H1 (cell line): ENCODE measurements at regions not wholly inside any gene's neighbourhood (a gene's known extent, or its start where the extent isn't known, plus 50 kb on each side); places are given as distances from the start of the nearest gene placed in this dataset.
A peak's percentile ranks its signal among the peaks of the same experiment; 100 is the strongest.

ENCODE experiments used
- CTCF ChIA-PET: fragments of 300-600 bp; sonication (Branson Sonifier 250); formaldehyde crosslinking; loops from one replicate; lab custom pipeline; 2021; ENCODE audit not compliant: partially characterized antibody; lab: Charles Lee
- POLR2A ChIA-PET: fragments of 300-600 bp; sonication (Branson Sonifier 250); formaldehyde crosslinking; loops from one replicate; lab custom pipeline; 2021; ENCODE audit warnings: inconsistent platforms; ENCODE audit not compliant: partially characterized antibody; lab: Charles Lee
- DNase-seq, 2 experiments: peaks; one replicate each; pipeline versions ENCODE4 v3.0.0 to v3.0.0-alpha.2; 2010 to 2022; ENCODE audit warnings: low spot score in 2 of 2, low read depth in 1 of 2, mixed read lengths in 1 of 2
- FAIRE-seq: peaks from 2 replicates; lab custom pipeline; 2011; peaks lifted over from hg19 to GRCh38; lab: Jason Lieb, UNC
- H2AFZ ChIP-seq: 2 replicates; pipeline ENCODE4 v1.8.1; 2012; ENCODE audit warnings: low read length, inconsistent platforms
- H2AK5ac ChIP-seq: 2 replicates; pipeline ENCODE4 v1.6.1; 2013; ENCODE audit warnings: low read depth, low read length
- H2BK120ac ChIP-seq: replicated peaks from 2 replicates; pipeline ENCODE3; 2013; ENCODE audit warnings: low read depth, low read length, inconsistent platforms
- H2BK12ac ChIP-seq: 2 replicates; pipeline ENCODE4 v1.6.1; 2013; ENCODE audit warnings: low read depth, low read length
- H2BK15ac ChIP-seq: 2 replicates; pipeline ENCODE4 v1.6.1; 2013; ENCODE audit warnings: low read length
- H2BK20ac ChIP-seq: 2 replicates; pipeline ENCODE4 v1.6.1; 2013; ENCODE audit warnings: low read length
- H2BK5ac ChIP-seq: 2 replicates; pipeline ENCODE4 v1.6.1; 2013; ENCODE audit warnings: low read depth, low read length
- H3K14ac ChIP-seq: 2 replicates; pipeline ENCODE4 v1.6.1; 2013; ENCODE audit warnings: inconsistent platforms; ENCODE audit not compliant: insufficient read length
- H3K18ac ChIP-seq: 2 replicates; pipeline ENCODE4 v1.6.1; 2013; ENCODE audit warnings: low read length; ENCODE audit errors: extremely low read depth
- H3K23ac ChIP-seq: 2 replicates; pipeline ENCODE4 v1.6.1; 2013; ENCODE audit warnings: inconsistent platforms; ENCODE audit not compliant: insufficient read length
- H3K23me2 ChIP-seq: 2 replicates; pipeline ENCODE4 v1.6.1; 2013; ENCODE audit warnings: low read depth, low read length
- H3K27ac ChIP-seq: 2 replicates; pipeline ENCODE4 v1.6.1; 2011; ENCODE audit warnings: low read depth, low read length, inconsistent platforms
- H3K27me3 ChIP-seq, 4 experiments: replicated peaks in 1 of 4; 1 replicate in 1 of 4; 2 replicates in 3 of 4; pipeline versions ENCODE4 v1.6.1 to v1.8.1; 2011 to 2013; ENCODE audit warnings: low read length in 3 of 4, mild to moderate bottlenecking in 3 of 4, inconsistent platforms in 2 of 4, mixed read lengths in 2 of 4, moderate library complexity in 1 of 4; ENCODE audit not compliant: control insufficient read depth in 3 of 4, insufficient read depth in 3 of 4; ENCODE audit errors: extremely low read depth in 1 of 4
- H3K36me3 ChIP-seq, 4 experiments: 2 replicates each; pipeline versions ENCODE4 v1.6.1 to v1.8.1; 2011 to 2013; ENCODE audit warnings: mild to moderate bottlenecking in 4 of 4, low read length in 3 of 4, moderate library complexity in 2 of 4, control low read depth in 1 of 4, inconsistent platforms in 1 of 4; ENCODE audit not compliant: insufficient read depth in 4 of 4, control insufficient read depth in 2 of 4
- H3K4ac ChIP-seq: replicated peaks from 2 replicates; pipeline ENCODE3; 2013; ENCODE audit warnings: low read length, low read depth, mixed read lengths, inconsistent platforms; ENCODE audit not compliant: insufficient read length
- H3K4me1 ChIP-seq, 4 experiments: replicated peaks in 1 of 4; 1 replicate in 1 of 4; 2 replicates in 3 of 4; pipeline versions ENCODE4 v1.6.1 to v1.8.1; 2011 to 2013; ENCODE audit warnings: low read length in 3 of 4, inconsistent platforms in 2 of 4, mixed read lengths in 1 of 4; ENCODE audit not compliant: insufficient read depth in 4 of 4, control insufficient read depth in 3 of 4
- H3K4me2 ChIP-seq, 2 experiments: 2 replicates each; pipeline versions ENCODE4 v1.6.1 to v1.8.1; 2011 to 2013; ENCODE audit warnings: low read depth in 2 of 2, low read length in 2 of 2, control low read depth in 1 of 2, inconsistent platforms in 1 of 2, mild to moderate bottlenecking in 1 of 2; ENCODE audit not compliant: insufficient read depth in 1 of 2
- H3K4me3 ChIP-seq, 4 experiments: fragments of 200-600, 300-600 bp in 1 of 4; sonication (generic), shearing (Covaris generic), sonication (Bioruptor Twin) in 1 of 4; 2 replicates each; pipeline versions ENCODE4 v1.5.1 to v1.8.1; 2011 to 2016; ENCODE audit warnings: low read length in 4 of 4, low read depth in 3 of 4, control low read depth in 2 of 4, inconsistent platforms in 2 of 4, mild to moderate bottlenecking in 2 of 4, mixed read lengths in 1 of 4, moderate library complexity in 1 of 4; ENCODE audit not compliant: insufficient read depth in 2 of 4; ENCODE audit errors: extremely low read depth in 1 of 4
- H3K56ac ChIP-seq: replicated peaks from 2 replicates; pipeline ENCODE3; 2013; ENCODE audit warnings: low read depth, mild to moderate bottlenecking, mixed read lengths, low read length, inconsistent platforms; ENCODE audit not compliant: insufficient read length
- H3K79me1 ChIP-seq: 2 replicates; pipeline ENCODE4 v1.6.1; 2013; ENCODE audit warnings: low read depth, low read length, control low read depth
- H3K79me2 ChIP-seq, 2 experiments: 2 replicates each; pipeline versions ENCODE4 v1.6.1 to v1.8.1; 2012 to 2013; ENCODE audit warnings: low read length in 2 of 2, mild to moderate bottlenecking in 2 of 2, inconsistent platforms in 1 of 2; ENCODE audit not compliant: insufficient read depth in 2 of 2, control insufficient read depth in 1 of 2
- H3K9ac ChIP-seq, 4 experiments: replicated peaks in 1 of 4; 1 replicate in 1 of 4; 2 replicates in 3 of 4; pipeline versions ENCODE4 v1.6.1 to v1.8.1; 2011 to 2013; ENCODE audit warnings: low read depth in 3 of 4, low read length in 3 of 4, control low read depth in 2 of 4, mild to moderate bottlenecking in 2 of 4, moderate library complexity in 2 of 4, inconsistent platforms in 1 of 4; ENCODE audit errors: extremely low read depth in 1 of 4
- H3K9me3 ChIP-seq, 2 experiments: 2 replicates each; pipeline versions ENCODE4 v1.6.1 to v1.8.1; 2012 to 2013; ENCODE audit warnings: mild to moderate bottlenecking in 2 of 2, moderate library complexity in 2 of 2, control low read depth in 1 of 2, inconsistent platforms in 1 of 2, low read depth in 1 of 2, low read length in 1 of 2, mixed read lengths in 1 of 2; ENCODE audit not compliant: insufficient read depth in 2 of 2
- H4K20me1 ChIP-seq, 2 experiments: replicated peaks in 1 of 2; 2 replicates each; pipeline versions ENCODE3 to v1.8.1; 2011 to 2013; ENCODE audit warnings: inconsistent platforms in 2 of 2, low read length in 2 of 2, mild to moderate bottlenecking in 1 of 2; ENCODE audit not compliant: insufficient read depth in 2 of 2, control insufficient read depth in 1 of 2
- H4K5ac ChIP-seq: 2 replicates; pipeline ENCODE4 v1.6.1; 2013; ENCODE audit warnings: low read length, low read depth, mixed read lengths, inconsistent platforms; ENCODE audit not compliant: insufficient read length
- H4K8ac ChIP-seq: 2 replicates; pipeline ENCODE4 v1.8.0; 2013; ENCODE audit warnings: mild to moderate bottlenecking, moderate library complexity, low read length, inconsistent platforms; ENCODE audit not compliant: insufficient read depth; ENCODE audit errors: extremely low read depth
- H4K91ac ChIP-seq: replicated peaks from 2 replicates; pipeline ENCODE3; 2013; ENCODE audit warnings: low read length, mixed read lengths, inconsistent platforms; ENCODE audit not compliant: insufficient read length
- ATF2 ChIP-seq: IDR thresholded peaks from 2 replicates; pipeline ENCODE4 v1.6.1; 2012; ENCODE audit warnings: low read length, inconsistent platforms
- PHF8 ChIP-seq: fragments of 200-600 bp; sonication (generic); conservative IDR thresholded peaks from 2 replicates; pipeline ENCODE4 v1.7.1; 2012; ENCODE audit warnings: low read depth, mild to moderate bottlenecking, inconsistent platforms, low read length, moderate library complexity
- RFX5 ChIP-seq: IDR thresholded peaks from 2 replicates; pipeline ENCODE4 v1.6.1; 2011; ENCODE audit warnings: low read depth, low read length, improper control_type of control experiment, borderline replicate concordance
- ZNF274 ChIP-seq: IDR thresholded peaks from 2 replicates; pipeline ENCODE4 v1.7.0; 2012; ENCODE audit warnings: low read length, borderline replicate concordance; ENCODE audit errors: extremely low read depth
- WGBS, 2 experiments: shearing (Covaris generic) in 1 of 2; methylation state at CpG; one replicate each; pipeline versions ENCODE4 v1.1.6 to v1.1.7; 2013 to 2015; ENCODE audit warnings: low lambda C conversion rate in 2 of 2, mixed read lengths in 2 of 2, inconsistent platforms in 1 of 2, low coverage in 1 of 2, missing lambda C conversion rate in 1 of 2; ENCODE audit not compliant: insufficient replicate concordance in 2 of 2, insufficient coverage in 1 of 2, insufficient read length in 1 of 2; ENCODE audit errors: extremely low coverage in 1 of 2, missing lambda C conversion rate in 1 of 2; 5-methylcytosine and 5-hydroxymethylcytosine counted together

- DNase-seq (no peak), FAIRE-seq (no peak)
- Histone ChIP-seq H3K9me3 (no peaks in the 10 kb centered on the region), H3K79me1 (no peaks in the 10 kb centered on the region; the same call in 1 of the 2 replicates), H3K23me2 (no peaks in the 10 kb centered on the region), H2AFZ (peak overlapping the region; percentile 75; the same call in 1 of the 2 replicates), H2BK12ac (no peak overlapping the region), H2BK20ac (no peak overlapping the region), H2BK15ac (no peak overlapping the region), H3K36me3 (no peaks in the 10 kb centered on the region), H4K5ac (no peak overlapping the region), H2AK5ac (0 out of 2 replicates have a peak overlapping the region, but pooled peaks have one; percentile 28), H3K9ac (no peak overlapping the region), H3K79me2 (no peaks in the 10 kb centered on the region), H3K4me3 (no peak overlapping the region), H3K14ac (no peak overlapping the region), H3K18ac (no peak overlapping the region), H3K27ac (no peak overlapping the region), H3K4me1 (no peaks in the 10 kb centered on the region), H3K4ac (no peak overlapping the region), H2BK120ac (no peak overlapping the region), H2BK5ac (no peak overlapping the region), H3K27me3 (peaks cover 0 to 1% (median 0%) of the 10 kb centered on the region in 4 experiments; a peak in 1 of 7 replicates), H3K56ac (no peak overlapping the region), H4K20me1 (no peaks in the 10 kb centered on the region), H3K4me2 (no peak overlapping the region), H4K91ac (no peak overlapping the region), H4K8ac (no peak overlapping the region), H3K23ac (no peak overlapping the region)
- 96% methylated on average over 6 of the region's 6 CpGs; no CpG with 5 or more reads in 1 of the 2 experiments for WGBS, 2 experiments
- no peak for TF ChIP-seq PHF8
- no peak for TF ChIP-seq RFX5
- TF ChIP-seq ZNF274 = no peak
- no peak for TF ChIP-seq ATF2
- ChIA-PET CTCF (interaction anchor here (0.8 to 2.1 kb wide), 4 partner anchors 9 to 65 kb away, joined by 3 to 6 read pairs (median 4); no protein-coding TSS in a partner anchor), POLR2A (no interaction called here)
These were observed 67.6 kb upstream of the CSRP2 start for GRCh38 chr12:76946446-76946845.
